Iris pigment epithelial cell (primary cell): ENCODE measurements at regions not wholly inside any gene's neighbourhood (a gene's known extent, or its start where the extent isn't known, plus 50 kb on each side); places are given as distances from the start of the nearest gene placed in this dataset.

ENCODE experiments used
- DNase-seq: peaks from one replicate; pipeline ENCODE4 v3.0.0-alpha.2; 2011; ENCODE audit warnings: low read depth

GRCh38 chr11:127412234-127412633, 411.7 kb upstream of the KIRREL3 start:
- no peak for DNase-seq

DNA sequence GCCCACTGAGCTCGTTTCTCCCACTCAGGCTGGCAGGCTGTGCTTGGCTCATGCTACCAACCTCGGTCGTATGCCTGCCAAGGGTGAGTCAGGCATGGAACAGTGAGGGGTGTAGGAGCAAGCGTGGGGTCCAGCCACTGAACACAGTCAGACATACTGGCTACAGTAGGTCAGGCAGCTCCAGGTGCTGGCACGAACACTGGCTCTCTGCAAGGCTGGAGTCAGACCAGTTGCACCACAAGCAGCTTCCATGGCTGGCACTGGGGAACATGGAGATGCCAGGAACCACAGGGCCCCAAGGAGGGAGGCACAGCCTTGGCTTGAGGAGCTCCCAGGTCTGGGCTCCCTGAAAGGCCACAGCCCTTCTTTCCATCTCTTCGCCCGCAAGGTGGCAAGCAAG, 410.7 kb upstream of the KIRREL3 start:
- DNase-seq, result no peak

DNA sequence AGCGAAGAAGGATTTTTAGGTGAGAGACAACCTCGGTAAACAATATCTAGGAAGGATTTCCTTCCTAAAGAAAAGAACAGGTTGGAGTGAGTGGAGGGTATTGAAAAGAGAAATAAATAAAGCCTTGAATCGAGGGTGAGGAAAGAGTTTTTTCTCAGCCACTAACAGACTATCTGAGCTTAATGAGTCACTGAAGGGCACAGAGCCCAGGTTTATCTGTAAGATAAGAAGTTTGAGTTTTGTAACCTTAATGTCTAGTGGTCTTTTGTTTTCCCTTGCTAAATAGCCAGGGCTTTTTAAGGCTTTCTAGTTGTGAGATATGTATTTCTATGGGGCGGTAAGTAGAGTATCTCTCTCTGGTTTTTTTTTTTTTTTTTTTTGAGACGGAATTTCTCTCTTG, 394.5 kb upstream of the KIRREL3 start:
- no peak for DNase-seq

- DNase-seq, result no peak
Observed at GRCh38 chr11:127393460-127393997, 393.0 kb upstream of the KIRREL3 start.

GRCh38 chr11:127392575-127392974, 392.0 kb upstream of the KIRREL3 start:
- no peak for DNase-seq

- DNase-seq, result no peak
Observed at GRCh38 chr11:127390465-127390864, 389.9 kb upstream of the KIRREL3 start.

- no peak for DNase-seq
Observed at GRCh38 chr11:127385071-127385470, 384.5 kb upstream of the KIRREL3 start.

DNA sequence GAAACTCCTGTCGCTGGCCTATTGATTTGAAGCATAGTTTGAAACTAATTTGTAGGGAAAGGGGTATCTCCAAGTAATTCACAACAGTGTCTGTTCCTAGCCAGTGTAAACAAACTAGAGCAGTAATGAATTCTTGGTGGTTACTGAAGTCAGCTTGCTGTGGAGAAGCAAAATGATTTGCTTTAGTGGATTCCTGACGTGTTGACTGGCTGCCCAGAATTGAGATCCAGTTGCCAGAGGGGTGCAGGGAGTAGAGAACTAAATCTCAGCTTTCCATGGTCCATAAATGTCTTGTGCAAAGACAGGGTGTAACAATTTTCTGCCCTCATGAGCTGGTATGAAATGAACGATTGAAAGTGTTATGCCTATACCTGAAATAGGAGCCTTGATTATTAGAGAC, 382.5 kb upstream of the KIRREL3 start:
- no peak for DNase-seq

- no peak for DNase-seq
Observed at GRCh38 chr11:127381247-127381646, 380.7 kb upstream of the KIRREL3 start.

DNA sequence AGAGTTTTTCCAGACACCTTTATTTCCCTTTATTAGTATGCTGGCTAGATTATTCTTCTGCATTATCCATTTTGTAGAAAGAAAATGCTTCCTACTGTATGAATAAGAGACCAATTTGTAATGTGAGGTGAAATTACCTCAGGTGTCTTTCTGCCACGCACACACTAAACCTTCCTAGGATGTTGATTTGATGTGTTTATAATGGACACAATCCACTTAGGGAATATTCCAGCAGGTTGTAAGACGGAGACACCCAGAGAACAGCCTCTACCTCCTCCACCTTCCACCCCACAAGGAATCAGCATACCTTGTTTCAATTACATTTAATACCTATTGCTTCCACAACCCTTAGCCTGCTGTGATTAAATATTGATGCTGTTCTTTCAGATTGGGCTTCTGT, 379.1 kb upstream of the KIRREL3 start:
- DNase-seq, result no peak

GRCh38 chr11:127376301-127376700, 375.7 kb upstream of the KIRREL3 start:
- DNase-seq, result no peak

DNA sequence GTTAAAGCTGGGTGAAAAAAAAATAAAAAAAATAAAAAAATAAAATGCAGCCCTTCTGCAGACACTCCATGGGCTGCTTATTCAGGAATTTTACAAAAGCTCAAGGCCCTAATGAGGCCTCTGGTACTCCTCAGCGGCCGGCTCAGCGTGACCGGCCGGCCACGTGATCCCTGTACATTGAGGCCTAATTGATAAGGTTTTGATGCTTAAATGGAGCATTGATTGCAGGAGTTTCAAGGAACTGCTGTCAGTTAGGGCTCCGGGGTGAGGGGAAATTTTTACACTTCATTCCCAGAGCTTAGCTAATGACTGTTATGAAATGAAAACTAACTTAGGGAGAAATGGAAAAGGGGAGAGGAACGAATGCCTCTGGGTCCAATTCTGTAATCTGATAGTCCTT, 368.8 kb upstream of the KIRREL3 start:
- DNase-seq, result no peak

GRCh38 chr11:127362754-127363308, 362.3 kb upstream of the KIRREL3 start:
- DNase-seq, result no peak

DNA sequence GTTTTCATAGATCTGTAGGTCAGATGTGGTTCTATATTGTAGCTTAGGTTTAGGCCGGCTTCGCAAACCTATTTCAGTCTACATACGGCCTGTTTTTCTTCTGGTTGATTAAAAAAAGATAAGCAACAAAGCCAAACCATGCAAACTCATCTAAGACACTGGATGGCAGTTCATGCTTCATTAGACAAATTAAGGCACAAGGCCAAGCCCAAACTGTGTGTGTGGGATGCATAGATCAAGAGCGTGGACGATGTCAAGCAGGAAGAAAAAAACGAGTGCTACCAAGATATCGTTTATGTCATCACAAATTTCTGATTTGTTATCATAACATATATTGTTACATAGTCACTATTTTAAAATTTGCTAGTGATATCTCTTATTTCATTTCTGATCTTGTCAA, 357.6 kb upstream of the KIRREL3 start:
- no peak for DNase-seq

GRCh38 chr11:127350476-127350875, 349.9 kb upstream of the KIRREL3 start:
- DNase-seq, result no peak

GRCh38 chr11:127345819-127346459, 345.4 kb upstream of the KIRREL3 start:
- peak; percentile 21 for DNase-seq

GRCh38 chr11:127340438-127340837, 339.9 kb upstream of the KIRREL3 start:
- no peak for DNase-seq

- DNase-seq, result no peak
Observed at GRCh38 chr11:127339376-127339775, 338.8 kb upstream of the KIRREL3 start.

DNA sequence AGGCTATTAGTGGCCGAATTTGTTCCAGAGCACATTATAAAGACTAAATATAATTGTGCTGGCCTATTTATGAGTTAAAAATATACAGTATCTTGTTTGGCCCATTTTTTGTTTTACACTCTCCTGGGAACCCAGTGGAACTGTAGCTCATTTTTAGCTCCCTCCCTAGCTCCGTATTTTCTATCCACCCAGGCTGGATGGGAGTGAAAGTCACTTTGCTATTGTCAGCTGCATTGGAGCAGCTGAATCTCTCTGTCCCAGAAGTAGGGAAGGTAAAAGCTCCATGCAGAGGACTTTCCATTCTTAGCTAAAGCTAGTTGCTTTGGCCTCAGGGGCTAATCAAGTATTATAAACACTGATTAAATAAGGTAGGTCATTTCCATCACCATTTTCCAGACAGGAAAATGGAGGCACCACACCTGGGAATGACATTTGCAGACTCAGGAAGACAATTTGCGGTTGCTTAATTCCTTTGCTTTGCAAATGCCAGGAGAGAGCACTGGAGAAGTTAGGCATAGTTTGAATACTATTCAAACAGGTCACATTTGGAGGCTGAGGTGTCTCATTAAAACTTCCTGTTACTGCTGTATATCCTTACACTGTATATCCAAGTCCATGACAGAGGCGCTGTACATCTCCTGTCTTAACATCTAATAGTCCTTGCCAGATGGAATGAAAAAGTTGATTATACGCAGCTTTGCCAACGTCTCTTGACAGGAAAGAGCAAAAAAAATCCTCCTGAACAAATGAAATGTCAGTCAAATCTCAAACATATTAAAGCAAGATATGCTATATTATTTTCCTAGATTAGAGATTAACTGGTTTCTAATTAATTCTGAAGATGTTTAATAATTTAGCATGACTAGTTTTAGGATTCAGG, 338.1 kb upstream of the KIRREL3 start:
- no peak for DNase-seq

DNA sequence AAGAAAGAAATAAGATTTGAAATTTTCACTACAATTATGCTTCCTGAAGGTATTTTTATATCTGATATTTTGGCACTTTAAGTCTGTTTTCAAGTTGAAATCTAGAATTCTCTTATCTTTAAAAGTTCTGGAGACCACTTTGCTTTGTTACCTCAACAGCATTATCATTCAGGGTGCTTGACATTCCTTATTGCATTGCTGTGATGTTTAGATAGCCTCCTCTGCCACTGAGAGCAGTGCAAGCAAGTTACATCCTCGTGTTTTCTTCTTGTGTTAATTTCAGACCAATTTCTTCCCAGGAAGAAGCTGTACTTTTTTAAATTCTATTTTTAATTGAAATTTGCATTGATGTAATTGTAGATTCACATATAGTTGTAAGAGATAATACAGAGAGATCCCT, 333.9 kb upstream of the KIRREL3 start:
- DNase-seq, result no peak

DNA sequence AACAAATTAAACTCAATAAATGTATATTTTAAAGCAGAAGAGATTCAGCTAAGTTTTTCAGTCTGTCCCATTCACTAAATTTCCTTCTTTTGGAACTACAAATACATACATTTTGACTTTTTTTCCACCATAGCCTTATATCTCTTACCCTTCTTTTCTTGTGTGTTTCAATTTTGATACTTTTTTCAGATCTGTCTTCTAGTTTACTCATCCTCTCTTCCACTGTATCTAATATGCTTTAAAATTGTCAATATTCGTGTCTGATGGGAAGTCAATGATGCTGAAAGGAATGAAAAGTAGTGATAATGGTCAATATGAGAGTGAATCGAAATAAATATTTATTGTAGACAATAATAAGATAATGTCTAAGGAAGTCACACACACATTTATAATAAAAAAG, 332.3 kb upstream of the KIRREL3 start:
- DNase-seq, result no peak

DNA sequence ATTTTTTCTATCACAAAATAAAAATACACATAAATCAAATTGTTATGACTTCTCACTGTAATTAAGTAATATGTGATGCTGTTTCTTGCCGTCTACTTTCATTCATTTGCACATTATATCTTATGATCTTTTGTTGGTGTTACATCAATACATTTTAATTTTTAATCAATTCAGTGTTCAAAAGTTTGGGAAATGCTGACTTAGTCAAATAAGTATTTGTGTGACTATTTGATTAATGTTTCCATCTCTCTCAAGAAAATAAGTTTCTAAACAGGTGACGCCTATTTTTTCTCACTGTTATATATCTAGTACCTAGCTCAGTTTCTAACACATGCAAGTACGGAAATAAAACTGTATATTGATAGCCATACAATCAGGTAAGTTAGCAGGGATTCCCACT, 329.5 kb upstream of the KIRREL3 start:
- DNase-seq, result no peak

DNA sequence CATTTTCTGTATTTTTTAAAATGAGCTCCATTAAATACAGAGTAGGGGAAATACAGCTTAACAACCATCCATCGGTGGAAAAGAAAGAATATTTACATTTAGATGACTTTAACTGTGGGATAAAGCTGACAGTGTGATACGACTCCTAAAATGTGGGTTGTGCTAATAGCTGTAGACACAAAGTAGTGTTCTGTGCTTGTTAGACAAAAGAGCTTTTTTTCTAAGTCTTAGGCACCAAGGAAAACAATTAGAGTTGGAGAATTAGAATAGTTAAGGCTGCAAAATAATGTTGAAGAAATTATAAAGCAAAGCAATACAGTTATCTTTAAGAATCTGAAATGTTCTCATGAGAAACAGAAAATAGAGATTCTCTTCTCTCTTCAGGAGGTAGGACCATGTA, 307.7 kb upstream of the KIRREL3 start:
- no peak for DNase-seq
